ENCODE measurements at regions not wholly inside any gene's neighbourhood (a gene's known extent, or its start where the extent isn't known, plus 50 kb on each side); places are given as distances from the start of the nearest gene placed in this dataset.
A peak's percentile ranks its signal among the peaks of the same experiment; 100 is the strongest.
"Not testable (repeated sequence)": the region's sequence is repeated elsewhere in the genome, so short reads cannot be mapped to it uniquely, and the experiment has no call there.

- no peak for TF ChIP-seq JUND (IDR thresholded peaks at IDR 0.05; ENCODE audit: low read depth)
- DNase-seq (ENCODE audit: low read depth in 1 of 2, low spot score in 1 of 2) = peak in 1 of 2 experiments; percentile 72
- in situ Hi-C loops (cut with HindIII; ENCODE audit: low pct_unique_long_range_greater_than_20kb, low sequenced_read_pairs) = no loop called here
Measured at GRCh38 chr3:175940881-175941280, 1081.7 kb downstream of the NAALADL2 start.

- DNase-seq (ENCODE audit: low read depth in 1 of 2, low spot score in 1 of 2) = no peak
- in situ Hi-C loops (cut with HindIII; ENCODE audit: low pct_unique_long_range_greater_than_20kb, low sequenced_read_pairs) = no loop called here
- no peak for TF ChIP-seq JUND (IDR thresholded peaks at IDR 0.05; ENCODE audit: low read depth)
Measured at GRCh38 chr3:175940243-175940642, 1081.1 kb downstream of the NAALADL2 start.

GRCh38 chr3:175937367-175937766 is 1078.2 kb downstream of the NAALADL2 start:
- in situ Hi-C loops (cut with HindIII; ENCODE audit: low pct_unique_long_range_greater_than_20kb, low sequenced_read_pairs); DNase-seq (ENCODE audit: low read depth in 1 of 2, low spot score in 1 of 2): not testable (repeated sequence)

- DNase-seq (ENCODE audit: low read depth in 1 of 2, low spot score in 1 of 2) = no peak
- TF ChIP-seq JUND (IDR thresholded peaks at IDR 0.05; ENCODE audit: low read depth) = no peak
- in situ Hi-C loops (cut with HindIII; ENCODE audit: low pct_unique_long_range_greater_than_20kb, low sequenced_read_pairs) = no loop called here
Measured at GRCh38 chr3:175932586-175932985, 1073.5 kb downstream of the NAALADL2 start.

- TF ChIP-seq JUND (IDR thresholded peaks at IDR 0.05; ENCODE audit: low read depth) = no peak
- in situ Hi-C loops (cut with HindIII; ENCODE audit: low pct_unique_long_range_greater_than_20kb, low sequenced_read_pairs) = no loop called here
- no peak for DNase-seq (ENCODE audit: low read depth in 1 of 2, low spot score in 1 of 2)
Measured at GRCh38 chr3:175919133-175919532, 1060.0 kb downstream of the NAALADL2 start.

GRCh38 chr3:175916191-175916934 is 1057.2 kb downstream of the NAALADL2 start:
- in situ Hi-C loops (cut with HindIII; ENCODE audit: low pct_unique_long_range_greater_than_20kb, low sequenced_read_pairs) = no loop called here
- TF ChIP-seq JUND (IDR thresholded peaks at IDR 0.05; ENCODE audit: low read depth) = no peak
- DNase-seq (ENCODE audit: low read depth in 1 of 2, low spot score in 1 of 2) = no peak

- no peak for DNase-seq (ENCODE audit: low read depth in 1 of 2, low spot score in 1 of 2)
- no peak for TF ChIP-seq JUND (IDR thresholded peaks at IDR 0.05; ENCODE audit: low read depth)
- in situ Hi-C loops (cut with HindIII; ENCODE audit: low pct_unique_long_range_greater_than_20kb, low sequenced_read_pairs) = no loop called here
Measured at GRCh38 chr3:175914785-175915184, 1055.7 kb downstream of the NAALADL2 start.

- in situ Hi-C loops (cut with HindIII; ENCODE audit: low pct_unique_long_range_greater_than_20kb, low sequenced_read_pairs) = no loop called here
- TF ChIP-seq JUND (IDR thresholded peaks at IDR 0.05; ENCODE audit: low read depth) = no peak
- DNase-seq (ENCODE audit: low read depth in 1 of 2, low spot score in 1 of 2) = no peak
Measured at GRCh38 chr3:175913286-175913685, 1054.2 kb downstream of the NAALADL2 start.

- in situ Hi-C loops (cut with HindIII; ENCODE audit: low pct_unique_long_range_greater_than_20kb, low sequenced_read_pairs) = no loop called here
- TF ChIP-seq JUND (IDR thresholded peaks at IDR 0.05; ENCODE audit: low read depth) = no peak
- DNase-seq (ENCODE audit: low read depth in 1 of 2, low spot score in 1 of 2) = no peak
Measured at GRCh38 chr3:175911937-175912336, 1052.8 kb downstream of the NAALADL2 start.

- in situ Hi-C loops (cut with HindIII; ENCODE audit: low pct_unique_long_range_greater_than_20kb, low sequenced_read_pairs) = no loop called here
- DNase-seq (ENCODE audit: low read depth in 1 of 2, low spot score in 1 of 2) = no peak
- TF ChIP-seq JUND (IDR thresholded peaks at IDR 0.05; ENCODE audit: low read depth) = no peak
Measured at GRCh38 chr3:175902226-175902625, 1043.1 kb downstream of the NAALADL2 start.

GRCh38 chr3:175898194-175898593 is 1039.1 kb downstream of the NAALADL2 start:
- no peak for DNase-seq (ENCODE audit: low read depth in 1 of 2, low spot score in 1 of 2)
- in situ Hi-C loops (cut with HindIII; ENCODE audit: low pct_unique_long_range_greater_than_20kb, low sequenced_read_pairs) = no loop called here
- TF ChIP-seq JUND (IDR thresholded peaks at IDR 0.05; ENCODE audit: low read depth) = no peak

GRCh38 chr3:175896655-175897054 is 1037.5 kb downstream of the NAALADL2 start:
- TF ChIP-seq JUND (IDR thresholded peaks at IDR 0.05; ENCODE audit: low read depth) = no peak
- no peak for DNase-seq (ENCODE audit: low read depth in 1 of 2, low spot score in 1 of 2)
- in situ Hi-C loops (cut with HindIII; ENCODE audit: low pct_unique_long_range_greater_than_20kb, low sequenced_read_pairs) = no loop called here

GRCh38 chr3:175895731-175896130 is 1036.6 kb downstream of the NAALADL2 start:
- no peak for TF ChIP-seq JUND (IDR thresholded peaks at IDR 0.05; ENCODE audit: low read depth)
- in situ Hi-C loops (cut with HindIII; ENCODE audit: low pct_unique_long_range_greater_than_20kb, low sequenced_read_pairs) = no loop called here
- DNase-seq (ENCODE audit: low read depth in 1 of 2, low spot score in 1 of 2) = no peak

GRCh38 chr3:175893566-175893965 is 1034.4 kb downstream of the NAALADL2 start:
- DNase-seq (ENCODE audit: low read depth in 1 of 2, low spot score in 1 of 2) = peak in 1 of 2 experiments; percentile 44
- no peak for TF ChIP-seq JUND (IDR thresholded peaks at IDR 0.05; ENCODE audit: low read depth)
- in situ Hi-C loops (cut with HindIII; ENCODE audit: low pct_unique_long_range_greater_than_20kb, low sequenced_read_pairs) = no loop called here
